ENCODE measurements at regions not wholly inside any gene's neighbourhood (a gene's known extent, or its start where the extent isn't known, plus 50 kb on each side); places are given as distances from the start of the nearest gene placed in this dataset.
"Not testable (repeated sequence)": the region's sequence is repeated elsewhere in the genome, so short reads cannot be mapped to it uniquely, and the experiment has no call there.

DNA sequence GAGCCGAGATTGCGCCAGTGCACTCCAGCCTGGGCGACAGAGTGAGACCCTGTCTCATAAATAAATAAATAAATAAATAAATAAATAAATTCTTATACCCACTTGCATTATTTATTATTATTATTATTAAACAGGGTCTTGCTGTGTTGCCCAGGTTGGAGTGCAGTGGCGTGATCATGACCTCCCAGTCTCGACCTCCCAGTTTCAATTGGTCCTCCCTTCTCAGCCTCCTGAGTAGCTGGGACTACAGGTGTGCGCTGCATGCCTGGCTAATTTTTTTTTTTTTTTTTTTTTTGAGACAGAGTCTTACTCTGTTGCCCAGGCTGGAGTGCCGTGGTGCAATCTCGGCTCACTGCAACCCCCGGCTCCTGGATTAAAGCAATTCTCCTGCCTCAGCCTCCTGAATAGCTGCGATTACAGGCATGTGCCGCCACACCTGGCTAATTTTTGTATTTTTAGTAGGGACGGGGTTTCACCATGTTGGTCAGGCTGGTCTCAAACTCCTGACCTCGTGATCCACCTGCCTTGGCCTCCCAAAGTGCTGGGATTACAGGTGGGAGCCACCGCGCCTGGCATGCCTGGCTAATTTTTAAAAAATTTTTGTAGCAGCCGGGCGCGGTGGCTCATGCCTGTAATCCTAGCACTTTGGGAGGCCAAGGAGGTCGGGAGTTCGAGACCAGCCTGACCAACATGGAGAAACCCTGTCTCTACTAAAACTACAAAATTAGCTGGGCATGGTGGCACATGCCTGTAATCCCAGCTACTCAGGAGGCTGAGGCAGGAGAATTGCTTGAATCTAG, 150.2 kb downstream of the SEC14L1 start:
- DNase-seq = not testable (repeated sequence)

- DNase-seq = no peak
These were observed 151.0 kb downstream of the SEC14L1 start for GRCh38 chr17:77291591-77292386.

DNA sequence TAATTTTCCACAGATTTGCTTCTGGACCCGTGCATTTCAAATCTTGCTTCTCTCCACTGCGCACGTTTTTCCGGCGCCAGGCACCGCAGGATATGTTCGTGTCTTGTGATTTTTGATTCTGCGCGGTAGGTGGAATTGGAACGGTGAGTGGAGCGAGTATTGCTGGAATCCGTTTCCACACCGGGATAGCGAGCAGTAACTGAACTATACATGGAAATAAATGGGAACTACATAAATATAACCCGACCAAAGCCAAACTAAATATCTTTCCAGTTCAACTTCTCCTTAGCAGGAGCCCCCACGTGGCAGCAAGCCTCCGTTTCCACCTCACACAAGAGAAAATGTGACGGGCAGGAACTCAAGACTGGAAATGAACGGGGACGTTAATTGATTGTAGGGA, 154.0 kb downstream of the SEC14L1 start:
- no peak for DNase-seq

- DNase-seq = no peak
These were observed 154.6 kb downstream of the SEC14L1 start for GRCh38 chr17:77295241-77295853.

DNA sequence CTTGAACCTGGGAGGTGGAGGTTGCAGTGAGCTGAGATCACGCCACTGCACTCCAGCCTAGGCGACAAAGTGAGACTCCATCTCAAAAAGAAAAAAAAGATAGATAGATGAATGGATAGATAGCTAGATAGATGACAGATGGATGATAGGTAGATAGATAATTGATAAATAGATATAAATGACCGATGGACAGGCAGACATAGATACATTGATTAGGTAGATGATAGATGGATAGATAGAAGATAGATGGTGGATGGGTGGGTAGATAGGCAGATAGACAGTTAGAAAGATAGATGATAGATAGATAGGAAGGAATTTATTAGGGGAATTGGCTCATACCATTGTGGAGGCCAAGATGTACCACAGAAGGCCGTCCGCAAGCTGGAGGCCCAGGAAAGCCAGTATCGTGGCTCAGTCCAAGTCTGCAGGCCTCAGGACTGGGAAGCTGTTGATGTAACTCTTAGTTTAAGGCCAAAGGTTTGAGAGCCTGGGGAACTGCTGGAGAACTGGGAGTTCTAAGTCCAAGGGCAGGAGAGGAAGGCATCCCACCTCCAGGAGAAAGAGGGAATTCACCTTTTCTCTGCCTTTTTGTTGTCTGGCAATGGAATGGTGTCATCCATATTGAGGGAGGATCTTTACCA, 156.1 kb downstream of the SEC14L1 start:
- DNase-seq = no peak

- no peak for DNase-seq
These were observed 157.2 kb downstream of the SEC14L1 start for GRCh38 chr17:77297693-77298666.

DNA sequence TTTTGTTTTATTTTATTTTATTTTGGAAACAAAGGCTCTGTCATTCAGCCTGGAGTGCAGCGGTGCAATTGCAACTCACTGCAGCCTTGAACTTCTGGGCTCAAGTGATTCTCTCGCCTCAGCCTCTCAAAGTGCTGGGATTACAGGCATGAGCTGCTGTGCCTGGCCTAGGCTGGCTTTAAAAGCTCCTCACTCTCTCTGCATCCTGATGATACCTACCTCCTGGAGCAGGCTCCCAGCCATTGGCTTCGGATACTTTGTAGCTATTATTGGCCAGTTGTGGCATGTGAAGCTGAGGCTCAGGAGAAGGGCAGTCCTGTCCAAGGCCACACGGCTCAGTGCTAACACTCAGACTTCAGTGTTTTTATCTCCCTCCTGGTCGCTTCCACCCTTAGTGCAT, 158.0 kb downstream of the SEC14L1 start:
- DNase-seq = no peak

- DNase-seq = no peak
These were observed 158.7 kb downstream of the SEC14L1 start for GRCh38 chr17:77299256-77300015.

DNA sequence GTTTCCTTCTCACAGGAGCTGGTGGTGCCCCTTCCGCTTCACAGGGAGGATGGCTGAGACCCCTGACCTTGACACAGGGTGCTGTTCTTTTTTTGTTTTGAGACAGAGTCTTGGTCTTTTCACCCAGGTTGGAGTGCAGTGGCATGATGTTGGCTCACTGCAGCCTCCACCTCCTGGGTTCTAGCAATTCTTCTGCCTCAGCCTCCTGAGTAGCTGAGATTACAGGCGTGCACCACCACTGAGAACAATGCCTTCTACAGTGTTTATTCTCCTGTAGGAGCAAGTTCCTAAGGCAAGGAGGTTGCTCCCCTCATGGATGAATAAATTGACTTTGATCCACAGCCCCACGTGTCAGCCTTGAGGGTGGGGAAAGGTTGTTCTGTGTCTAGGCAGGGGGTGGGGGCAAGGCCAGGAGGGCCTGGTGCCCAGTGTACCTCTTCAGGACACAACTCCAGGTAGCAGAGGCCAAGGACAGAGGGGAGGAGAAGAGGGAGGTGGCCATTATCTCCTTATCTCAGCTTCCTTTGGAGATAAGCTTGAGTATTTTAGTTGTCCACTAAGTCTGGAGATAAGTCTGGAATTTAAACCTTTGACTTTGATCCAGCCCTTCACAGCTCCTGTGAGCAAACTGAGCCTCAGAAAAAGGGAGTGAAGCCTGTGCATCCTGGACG, 159.4 kb downstream of the SEC14L1 start:
- DNase-seq = no peak

- no peak for DNase-seq
These were observed 161.0 kb downstream of the SEC14L1 start for GRCh38 chr17:77301694-77302266.

GRCh38 chr17:77302682-77303081, 161.9 kb downstream of the SEC14L1 start:
- DNase-seq = no peak

GRCh38 chr17:77303620-77304019, 162.9 kb downstream of the SEC14L1 start:
- DNase-seq = no peak

DNA sequence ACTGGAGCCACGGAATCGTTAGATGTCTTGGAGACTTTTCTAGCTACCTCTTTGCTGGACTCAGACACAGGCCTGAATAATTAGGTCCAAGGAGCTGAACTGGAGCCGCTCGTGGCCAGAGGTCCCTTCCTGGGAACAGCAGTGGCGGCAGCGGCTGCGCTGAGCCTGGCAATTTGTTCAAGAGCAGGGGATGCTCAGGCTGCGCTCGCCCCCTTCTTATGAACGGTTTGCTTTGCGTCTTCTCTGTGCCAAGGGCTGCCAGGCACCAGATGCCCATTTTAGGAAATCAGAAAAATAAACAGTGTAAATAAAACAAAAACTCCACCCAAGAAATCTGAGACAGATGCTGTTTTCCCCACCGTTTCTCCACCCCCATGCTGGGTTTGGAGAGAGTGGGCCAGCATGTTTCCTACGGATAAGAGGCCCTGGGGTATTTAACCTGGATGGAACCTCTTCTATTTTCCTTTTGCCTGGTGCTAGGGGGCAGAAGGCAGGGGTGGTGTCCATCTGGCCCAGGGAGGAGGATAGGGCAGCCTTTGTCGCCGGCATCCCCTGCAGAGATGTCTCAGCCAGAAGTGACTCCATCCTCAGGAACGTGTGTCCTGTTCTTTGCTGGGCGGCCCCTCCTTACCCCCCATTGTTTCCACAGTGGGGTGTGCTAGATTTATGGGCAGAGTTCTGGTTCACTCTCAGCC, 163.4 kb downstream of the SEC14L1 start:
- no peak for DNase-seq

GRCh38 chr17:77304746-77305473, 164.1 kb downstream of the SEC14L1 start:
- peak in 1 of 2 experiments; percentile 40 for DNase-seq

DNA sequence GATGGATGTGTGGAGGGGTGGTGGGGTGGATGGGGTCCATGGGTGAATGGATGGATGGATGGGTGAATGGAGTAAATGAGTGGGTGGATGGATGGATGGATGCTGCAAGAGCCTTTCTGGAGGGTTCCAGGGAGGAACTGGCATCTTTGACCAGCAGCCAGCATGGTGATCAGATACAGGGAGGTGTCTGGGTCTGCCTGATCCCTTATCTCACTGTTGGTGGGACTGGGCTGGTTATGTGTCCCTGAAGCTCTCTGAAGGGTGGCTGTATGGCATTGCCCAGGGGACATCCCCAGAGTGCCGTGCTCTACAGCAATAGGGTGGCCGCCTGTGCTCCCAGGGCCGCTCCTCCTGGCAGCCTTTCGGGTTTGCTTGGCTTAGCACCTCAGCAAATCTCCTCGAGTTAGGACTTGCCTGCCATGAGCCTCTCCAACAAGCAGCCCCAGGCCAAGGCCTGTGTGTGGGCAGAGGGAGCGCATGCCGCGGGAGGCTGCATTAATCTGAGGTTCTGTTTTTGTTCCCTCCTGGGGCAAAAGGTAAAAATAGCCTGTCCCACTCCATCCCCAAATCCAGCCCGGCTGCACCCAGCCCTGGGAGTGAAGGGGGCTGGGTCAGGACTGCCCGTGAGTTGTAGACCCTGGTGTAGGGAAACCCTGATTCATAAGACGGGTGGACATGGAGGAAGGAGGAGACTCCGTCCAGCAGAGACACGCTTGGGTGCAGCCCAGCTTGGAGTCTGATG, 165.4 kb downstream of the SEC14L1 start:
- no peak for DNase-seq

DNA sequence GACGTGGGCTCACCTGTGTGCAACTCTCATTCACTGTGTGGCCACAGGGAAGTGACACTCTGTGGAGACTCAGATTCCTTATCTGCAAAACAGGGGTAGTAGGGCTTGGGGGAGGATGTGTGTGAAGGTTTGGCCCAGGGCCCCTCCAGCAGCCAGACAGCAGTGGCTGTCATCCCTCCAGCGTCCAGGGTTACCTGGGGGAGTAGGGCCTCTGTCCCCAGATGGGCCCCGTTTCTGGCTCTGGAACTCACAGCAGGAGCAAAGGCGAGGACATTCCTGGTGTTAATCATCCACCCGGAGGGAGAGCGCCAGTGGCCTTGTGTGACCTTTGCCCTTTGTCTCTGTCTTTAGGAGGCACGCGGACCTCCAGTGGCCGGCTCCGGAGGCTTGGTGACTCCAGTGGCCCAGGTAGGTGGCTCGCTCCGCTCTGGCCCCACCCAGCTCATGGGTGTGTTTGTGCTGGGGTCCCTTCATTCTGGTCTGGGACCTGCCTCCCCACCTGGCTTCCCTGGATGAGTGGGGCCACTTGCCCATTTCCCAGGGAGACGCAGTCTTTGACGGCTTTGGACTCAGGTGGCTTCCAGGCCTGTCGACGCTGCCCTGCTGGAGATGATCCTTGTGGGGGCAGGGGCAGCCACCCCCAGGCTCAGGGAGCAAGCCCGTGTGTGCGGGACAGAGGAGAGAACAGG, 166.2 kb downstream of the SEC14L1 start:
- no peak for DNase-seq

GRCh38 chr17:77307479-77308198, 166.9 kb downstream of the SEC14L1 start:
- DNase-seq = no peak
